ENCODE measurements at regions not wholly inside any gene's neighbourhood (a gene's known extent, or its start where the extent isn't known, plus 50 kb on each side); places are given as distances from the start of the nearest gene placed in this dataset.

DNA sequence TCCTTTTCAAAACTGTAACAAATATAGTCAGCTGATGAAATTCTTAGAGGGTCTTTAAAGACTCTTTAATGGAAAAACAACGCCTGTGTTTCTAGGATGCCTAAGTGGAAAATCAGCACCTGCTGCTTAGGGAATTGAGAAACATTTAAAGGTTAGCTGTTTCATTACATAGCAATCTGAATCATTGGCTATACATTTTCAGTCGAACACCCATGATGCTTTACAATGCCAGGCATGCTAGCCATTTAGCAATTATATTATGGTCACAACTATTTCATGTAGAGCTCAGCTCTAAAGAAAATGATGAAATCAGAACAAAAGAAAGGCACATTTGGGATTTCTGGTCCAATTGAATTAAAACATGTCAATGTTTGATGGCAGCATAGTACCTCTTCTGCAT lies 270.3 kb upstream of the SYNCRIP start:
- TF ChIP-seq, protein P1, sequence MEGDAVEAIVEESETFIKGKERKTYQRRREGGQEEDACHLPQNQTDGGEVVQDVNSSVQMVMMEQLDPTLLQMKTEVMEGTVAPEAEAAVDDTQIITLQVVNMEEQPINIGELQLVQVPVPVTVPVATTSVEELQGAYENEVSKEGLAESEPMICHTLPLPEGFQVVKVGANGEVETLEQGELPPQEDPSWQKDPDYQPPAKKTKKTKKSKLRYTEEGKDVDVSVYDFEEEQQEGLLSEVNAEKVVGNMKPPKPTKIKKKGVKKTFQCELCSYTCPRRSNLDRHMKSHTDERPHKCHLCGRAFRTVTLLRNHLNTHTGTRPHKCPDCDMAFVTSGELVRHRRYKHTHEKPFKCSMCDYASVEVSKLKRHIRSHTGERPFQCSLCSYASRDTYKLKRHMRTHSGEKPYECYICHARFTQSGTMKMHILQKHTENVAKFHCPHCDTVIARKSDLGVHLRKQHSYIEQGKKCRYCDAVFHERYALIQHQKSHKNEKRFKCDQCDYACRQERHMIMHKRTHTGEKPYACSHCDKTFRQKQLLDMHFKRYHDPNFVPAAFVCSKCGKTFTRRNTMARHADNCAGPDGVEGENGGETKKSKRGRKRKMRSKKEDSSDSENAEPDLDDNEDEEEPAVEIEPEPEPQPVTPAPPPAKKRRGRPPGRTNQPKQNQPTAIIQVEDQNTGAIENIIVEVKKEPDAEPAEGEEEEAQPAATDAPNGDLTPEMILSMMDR (IDR thresholded peaks at IDR 0.05): no peak
- TF ChIP-seq POLR2A (IDR thresholded peaks at IDR 0.05): no peak
